ENCODE measurements at regions not wholly inside any gene's neighbourhood (a gene's known extent, or its start where the extent isn't known, plus 50 kb on each side); places are given as distances from the start of the nearest gene placed in this dataset.
A peak's percentile ranks its signal among the peaks of the same experiment; 100 is the strongest.

DNA sequence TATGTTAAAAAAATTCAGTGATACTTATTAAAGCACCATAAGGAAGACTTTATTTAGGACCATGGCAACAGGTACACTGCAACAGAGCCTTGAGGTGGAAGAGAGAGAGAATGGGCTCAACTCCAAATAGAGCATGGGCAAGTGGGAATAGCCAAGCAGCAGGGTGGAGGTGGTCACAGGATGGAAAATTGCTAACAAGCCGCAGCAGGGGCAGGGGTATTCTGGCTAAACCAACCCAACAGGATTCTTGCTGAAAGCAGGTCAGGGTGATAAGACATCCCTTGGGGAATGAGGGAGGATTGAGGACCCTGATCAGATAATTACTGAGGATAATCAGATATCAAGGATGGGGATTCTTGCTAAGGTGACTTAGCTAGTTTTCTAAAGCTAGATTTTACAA is 177.5 kb downstream of the ZIC3 start:
- no peak overlapping the region for H2AFZ ChIP-seq (ENCODE audit: low read depth, low read length)

DNA sequence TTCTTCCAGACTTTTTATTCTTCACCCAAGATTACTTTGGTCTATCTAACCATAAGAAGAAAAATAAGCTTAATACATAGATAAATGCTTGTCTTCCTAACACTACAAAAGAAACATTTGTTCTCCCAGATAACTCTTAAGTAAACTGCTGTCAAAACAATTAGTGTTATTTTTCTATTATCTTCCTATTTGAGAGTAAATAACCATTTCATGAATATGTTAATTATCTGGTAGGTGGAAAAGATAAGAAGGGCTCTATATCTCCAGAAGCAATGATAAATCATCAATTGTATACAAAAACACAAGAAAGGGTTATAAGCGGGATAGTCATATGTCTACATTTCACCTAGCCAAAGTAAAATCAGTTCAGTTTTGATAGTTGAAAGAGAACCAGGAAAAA is 180.4 kb downstream of the ZIC3 start:
- Mint-ChIP-seq H3K4me3 (ENCODE audit: unreplicated experiment) (no peak overlapping the region), H3K27me3 (ENCODE audit: low read depth, unreplicated experiment) (no peaks in the 10 kb centered on the region), H3K9me3 (ENCODE audit: unreplicated experiment) (no peaks in the 10 kb centered on the region), H3K36me3 (ENCODE audit: low read depth, unreplicated experiment) (no peaks in the 10 kb centered on the region), H3K27ac (ENCODE audit: unreplicated experiment) (no peak overlapping the region), H3K4me1 (ENCODE audit: low read depth, unreplicated experiment) (no peaks in the 10 kb centered on the region)
- Histone ChIP-seq H3K9me3 (ENCODE audit: insufficient read depth, low read depth, low read length) (no peaks in the 10 kb centered on the region), H3K27ac (ENCODE audit: low read depth, low read length) (no peak overlapping the region), H3K9ac (ENCODE audit: low read length) (no peak overlapping the region), H3K4me1 (ENCODE audit: insufficient read depth, low read length) (no peaks in the 10 kb centered on the region), H4K20me1 (ENCODE audit: insufficient read depth, low read length) (no peaks in the 10 kb centered on the region), H3K36me3 (ENCODE audit: insufficient read depth, low read length) (no peaks in the 10 kb centered on the region), H3K27me3 (ENCODE audit: insufficient read depth, low read length) (no peaks in the 10 kb centered on the region), H3K79me2 (ENCODE audit: insufficient read depth, low read length) (no peaks in the 10 kb centered on the region), H2AFZ (ENCODE audit: low read depth, low read length) (no peak overlapping the region), H3K4me2 (ENCODE audit: low read length) (no peak overlapping the region), H3K4me3 (ENCODE audit: insufficient read depth, low read depth, low read length) (no peak overlapping the region)
- peak; percentile 41 for FAIRE-seq
- TF ChIP-seq EZH2 (IDR thresholded peaks at IDR 0.05; ENCODE audit: insufficient read depth, low read length), result no peak
- TF ChIP-seq, protein P1, sequence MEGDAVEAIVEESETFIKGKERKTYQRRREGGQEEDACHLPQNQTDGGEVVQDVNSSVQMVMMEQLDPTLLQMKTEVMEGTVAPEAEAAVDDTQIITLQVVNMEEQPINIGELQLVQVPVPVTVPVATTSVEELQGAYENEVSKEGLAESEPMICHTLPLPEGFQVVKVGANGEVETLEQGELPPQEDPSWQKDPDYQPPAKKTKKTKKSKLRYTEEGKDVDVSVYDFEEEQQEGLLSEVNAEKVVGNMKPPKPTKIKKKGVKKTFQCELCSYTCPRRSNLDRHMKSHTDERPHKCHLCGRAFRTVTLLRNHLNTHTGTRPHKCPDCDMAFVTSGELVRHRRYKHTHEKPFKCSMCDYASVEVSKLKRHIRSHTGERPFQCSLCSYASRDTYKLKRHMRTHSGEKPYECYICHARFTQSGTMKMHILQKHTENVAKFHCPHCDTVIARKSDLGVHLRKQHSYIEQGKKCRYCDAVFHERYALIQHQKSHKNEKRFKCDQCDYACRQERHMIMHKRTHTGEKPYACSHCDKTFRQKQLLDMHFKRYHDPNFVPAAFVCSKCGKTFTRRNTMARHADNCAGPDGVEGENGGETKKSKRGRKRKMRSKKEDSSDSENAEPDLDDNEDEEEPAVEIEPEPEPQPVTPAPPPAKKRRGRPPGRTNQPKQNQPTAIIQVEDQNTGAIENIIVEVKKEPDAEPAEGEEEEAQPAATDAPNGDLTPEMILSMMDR (IDR thresholded peaks at IDR 0.05; ENCODE audit: insufficient read depth, low read depth, low read length), result no peak
- no peak for DNase-seq (ENCODE audit: low read depth)

More for the DNA sequence above, 177.5 kb downstream of the ZIC3 start:
- H3K9ac ChIP-seq (ENCODE audit: low read length), result no peak overlapping the region
- no peaks in the 10 kb centered on the region for H3K9me3 ChIP-seq (ENCODE audit: insufficient read depth, low read depth, low read length)
- no peaks in the 10 kb centered on the region for H3K27me3 ChIP-seq (ENCODE audit: insufficient read depth, low read length)
- no peaks in the 10 kb centered on the region for H3K4me1 ChIP-seq (ENCODE audit: insufficient read depth, low read length)
- H3K4me1 Mint-ChIP-seq (ENCODE audit: low read depth, unreplicated experiment), result no peaks in the 10 kb centered on the region
- H3K79me2 ChIP-seq (ENCODE audit: insufficient read depth, low read length), result no peaks in the 10 kb centered on the region
- no peak for FAIRE-seq
- no peak overlapping the region for H3K27ac Mint-ChIP-seq (ENCODE audit: unreplicated experiment)
- H3K4me3 Mint-ChIP-seq (ENCODE audit: unreplicated experiment), result no peak overlapping the region
- peaks cover 3% of the 10 kb centered on the region for H3K9me3 Mint-ChIP-seq (ENCODE audit: unreplicated experiment)
- TF ChIP-seq, protein P1 (IDR thresholded peaks at IDR 0.05; ENCODE audit: insufficient read depth, low read depth, low read length), result no peak
- no peak for TF ChIP-seq EZH2 (IDR thresholded peaks at IDR 0.05; ENCODE audit: insufficient read depth, low read length)
- H3K36me3 Mint-ChIP-seq (ENCODE audit: low read depth, unreplicated experiment), result no peaks in the 10 kb centered on the region
- no peak overlapping the region for H3K4me3 ChIP-seq (ENCODE audit: insufficient read depth, low read depth, low read length)
- no peak overlapping the region for H3K27ac ChIP-seq (ENCODE audit: low read depth, low read length)
- H3K27me3 Mint-ChIP-seq (ENCODE audit: low read depth, unreplicated experiment), result no peaks in the 10 kb centered on the region
- H3K4me2 ChIP-seq (ENCODE audit: low read length), result no peak overlapping the region
- no peaks in the 10 kb centered on the region for H3K36me3 ChIP-seq (ENCODE audit: insufficient read depth, low read length)
- no peak for DNase-seq (ENCODE audit: low read depth)
- no peaks in the 10 kb centered on the region for H4K20me1 ChIP-seq (ENCODE audit: insufficient read depth, low read length)

DNA sequence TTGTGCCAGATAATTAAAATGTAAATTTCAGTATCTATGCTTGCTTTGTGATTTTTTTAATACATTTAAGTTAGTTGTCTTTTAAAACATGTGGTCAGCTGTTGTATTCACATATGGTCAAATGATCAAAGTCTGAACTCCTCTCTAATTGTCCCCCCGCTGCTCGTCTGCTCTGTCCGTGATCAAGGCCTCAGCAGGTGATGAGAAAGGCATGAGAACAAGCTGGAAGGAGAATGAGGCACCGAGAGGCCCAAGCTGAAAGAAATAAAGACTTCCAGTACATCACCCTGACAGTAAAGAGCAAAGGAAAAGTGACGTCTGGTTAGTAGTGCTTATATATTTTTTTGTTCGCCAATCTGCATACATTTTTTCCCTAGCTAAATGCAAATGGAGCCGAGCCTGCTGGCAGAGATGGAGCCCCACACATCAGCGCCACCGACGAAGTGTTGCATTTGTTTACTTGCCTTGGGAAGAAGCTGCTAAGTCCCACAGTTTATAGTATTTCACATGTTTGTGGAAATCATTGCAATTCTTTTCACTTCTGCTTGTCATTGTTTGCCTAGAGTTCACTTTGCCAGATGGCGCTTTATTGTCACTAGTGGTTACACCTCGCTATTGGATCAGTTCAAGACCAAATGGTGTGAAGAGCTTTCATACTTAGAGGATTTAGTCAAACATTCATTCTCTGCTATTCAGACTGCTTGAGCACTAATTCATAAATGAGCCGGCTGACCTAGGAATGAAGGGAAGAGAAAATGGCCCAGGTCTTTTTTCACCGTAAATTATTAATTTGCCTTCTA is 181.5 kb downstream of the ZIC3 start:
- H3K9me3 Mint-ChIP-seq (ENCODE audit: unreplicated experiment), result no peaks in the 10 kb centered on the region
- H3K79me2 ChIP-seq (ENCODE audit: insufficient read depth, low read length), result no peaks in the 10 kb centered on the region
- no peaks in the 10 kb centered on the region for H3K27me3 Mint-ChIP-seq (ENCODE audit: low read depth, unreplicated experiment)
- H3K27me3 ChIP-seq (ENCODE audit: insufficient read depth, low read length), result no peaks in the 10 kb centered on the region
- no peak overlapping the region for H3K4me3 Mint-ChIP-seq (ENCODE audit: unreplicated experiment)
- FAIRE-seq, result no peak
- no peak for DNase-seq (ENCODE audit: low read depth)
- no peak overlapping the region for H3K27ac ChIP-seq (ENCODE audit: low read depth, low read length)
- H3K4me3 ChIP-seq (ENCODE audit: insufficient read depth, low read depth, low read length), result no peak overlapping the region
- TF ChIP-seq, protein P1 (IDR thresholded peaks at IDR 0.05; ENCODE audit: insufficient read depth, low read depth, low read length), result no peak
- no peak for TF ChIP-seq EZH2 (IDR thresholded peaks at IDR 0.05; ENCODE audit: insufficient read depth, low read length)
- H3K36me3 Mint-ChIP-seq (ENCODE audit: low read depth, unreplicated experiment), result no peaks in the 10 kb centered on the region
- H3K4me2 ChIP-seq (ENCODE audit: low read length), result no peak overlapping the region
- H2AFZ ChIP-seq (ENCODE audit: low read depth, low read length), result no peak overlapping the region
- no peaks in the 10 kb centered on the region for H3K9me3 ChIP-seq (ENCODE audit: insufficient read depth, low read depth, low read length)
- H3K36me3 ChIP-seq (ENCODE audit: insufficient read depth, low read length), result no peaks in the 10 kb centered on the region
- H3K27ac Mint-ChIP-seq (ENCODE audit: unreplicated experiment), result no peak overlapping the region
- no peaks in the 10 kb centered on the region for H3K4me1 Mint-ChIP-seq (ENCODE audit: low read depth, unreplicated experiment)
- no peaks in the 10 kb centered on the region for H4K20me1 ChIP-seq (ENCODE audit: insufficient read depth, low read length)
- H3K4me1 ChIP-seq (ENCODE audit: insufficient read depth, low read length), result no peaks in the 10 kb centered on the region
- no peak overlapping the region for H3K9ac ChIP-seq (ENCODE audit: low read length)

Measured in astrocyte (in vitro differentiated cells and primary cell).